ENCODE measurements at regions not wholly inside any gene's neighbourhood (a gene's known extent, or its start where the extent isn't known, plus 50 kb on each side); places are given as distances from the start of the nearest gene placed in this dataset.

DNA sequence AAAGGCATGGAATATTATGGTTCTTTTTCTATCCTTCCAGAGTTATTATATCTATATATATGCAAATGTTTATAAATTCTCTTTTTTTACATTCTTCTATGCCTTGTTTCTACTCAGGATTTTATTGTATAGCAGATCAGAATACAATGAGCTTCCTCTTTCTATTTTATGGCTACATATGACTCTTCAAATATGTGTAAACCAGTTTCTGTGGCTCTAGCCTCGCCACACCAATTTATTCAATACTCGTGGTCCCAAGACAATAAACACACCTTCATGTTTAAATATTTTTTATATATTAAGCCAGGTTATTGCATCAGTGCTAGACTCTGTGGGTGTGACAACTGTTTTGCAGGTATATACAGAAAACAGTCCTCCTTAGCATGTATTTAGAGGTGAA, 237.5 kb upstream of the MKLN1 start:
- ATAC-seq: peak; percentile 55

DNA sequence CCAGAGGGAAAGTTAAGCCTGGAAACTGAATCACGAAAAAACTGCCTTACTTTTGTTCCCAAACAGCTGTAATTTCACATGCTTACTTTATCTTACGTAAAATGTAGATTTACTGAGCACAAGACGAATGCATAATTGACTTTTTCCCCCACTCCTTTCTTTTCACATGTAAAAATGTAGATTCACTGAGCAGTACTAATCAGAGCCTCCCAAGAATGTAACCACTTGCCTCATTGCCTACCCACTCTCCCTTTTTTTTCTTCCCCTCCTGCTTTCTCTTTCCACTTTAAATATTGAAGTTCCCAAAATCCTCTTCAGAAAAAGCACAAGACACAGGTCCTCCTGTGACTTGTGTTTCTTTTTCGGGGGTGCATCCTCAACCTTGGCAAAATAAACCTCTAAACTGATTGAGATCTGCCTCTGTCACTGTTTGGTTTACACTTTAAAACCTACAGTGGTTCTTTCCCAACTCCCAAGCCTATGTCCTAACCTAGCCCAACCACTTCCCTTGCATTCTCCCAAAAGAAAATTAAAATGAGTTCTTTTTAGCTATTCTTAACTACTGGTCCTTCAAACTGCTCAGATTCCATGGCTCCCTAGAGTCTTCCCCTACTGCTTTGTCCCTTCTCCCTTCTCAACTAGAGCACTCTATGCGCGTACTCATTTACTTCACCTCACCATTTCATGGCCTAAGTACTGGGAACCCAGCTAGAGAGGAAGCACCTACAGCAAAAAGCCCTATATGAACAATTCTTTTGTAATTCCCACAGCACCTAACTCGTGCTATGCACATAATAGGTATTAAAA, 236.6 kb upstream of the MKLN1 start:
- no peak for ATAC-seq

DNA sequence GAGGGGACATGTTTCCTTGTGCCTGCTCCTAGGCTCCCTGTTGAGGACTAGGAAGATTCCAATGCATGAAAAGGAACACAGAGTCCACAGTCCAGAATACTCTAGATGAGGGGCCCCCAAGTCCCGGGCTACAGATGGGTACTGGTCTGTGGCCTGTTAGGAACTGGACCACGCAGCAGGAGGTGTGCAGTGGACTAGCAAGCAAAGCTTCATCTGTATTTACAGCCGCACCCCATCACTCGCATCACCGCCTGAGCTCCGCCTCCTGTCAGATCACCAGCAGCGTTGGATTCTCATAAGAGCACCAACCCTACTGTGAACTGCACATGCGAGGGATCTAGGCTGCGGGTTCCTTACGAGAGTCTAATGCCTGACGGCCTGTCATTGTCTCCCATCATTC, 233.0 kb upstream of the MKLN1 start:
- ATAC-seq: no peak

DNA sequence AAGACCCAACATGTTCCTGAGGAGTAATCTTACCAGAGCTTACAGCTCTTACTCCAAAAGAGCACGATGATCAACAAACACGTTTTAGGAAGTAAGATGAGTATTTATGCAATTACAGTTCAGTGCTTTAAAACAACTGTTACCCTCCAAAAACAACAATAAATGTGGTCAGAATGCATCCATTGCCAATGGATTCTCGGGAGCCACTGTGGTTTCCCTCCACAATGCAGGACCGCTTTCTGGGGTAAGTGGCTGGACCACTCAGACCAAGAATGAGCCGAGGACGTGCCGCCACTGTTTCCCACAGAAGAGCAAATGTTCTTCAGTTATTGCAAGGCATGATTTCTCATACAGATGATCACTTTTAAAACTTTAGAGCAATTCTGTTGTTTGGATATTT, 232.3 kb upstream of the MKLN1 start:
- no peak for ATAC-seq

DNA sequence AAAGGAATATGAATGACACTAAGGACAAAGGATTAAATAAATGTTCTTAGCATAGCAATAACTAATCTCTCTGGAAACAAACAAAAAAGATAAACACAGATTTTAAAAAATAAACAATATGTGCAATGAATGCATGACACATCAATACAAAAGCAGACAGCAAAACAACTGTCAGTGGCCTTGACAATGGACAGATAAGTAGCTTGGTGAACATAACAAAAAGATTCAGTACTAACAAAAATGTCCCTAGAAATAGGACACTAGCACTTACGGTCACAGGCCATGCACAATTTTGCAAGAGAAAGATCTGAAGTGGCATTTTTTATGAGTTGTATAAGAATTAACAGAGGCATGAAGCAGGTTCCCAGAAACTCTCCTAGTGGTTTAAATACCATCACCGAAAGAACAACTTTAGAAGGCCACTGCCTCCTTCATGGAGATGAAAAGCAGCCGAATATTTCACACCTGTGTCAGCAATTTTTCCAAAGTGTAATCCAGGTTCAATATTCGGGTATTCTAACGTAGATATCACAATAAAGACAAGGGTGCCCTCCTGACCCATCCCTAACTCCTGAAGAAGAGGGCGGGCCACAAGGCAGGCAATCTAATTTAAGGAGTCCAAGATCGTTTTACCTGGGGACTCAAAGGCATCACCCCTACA, 231.3 kb upstream of the MKLN1 start:
- no peak for ATAC-seq

DNA sequence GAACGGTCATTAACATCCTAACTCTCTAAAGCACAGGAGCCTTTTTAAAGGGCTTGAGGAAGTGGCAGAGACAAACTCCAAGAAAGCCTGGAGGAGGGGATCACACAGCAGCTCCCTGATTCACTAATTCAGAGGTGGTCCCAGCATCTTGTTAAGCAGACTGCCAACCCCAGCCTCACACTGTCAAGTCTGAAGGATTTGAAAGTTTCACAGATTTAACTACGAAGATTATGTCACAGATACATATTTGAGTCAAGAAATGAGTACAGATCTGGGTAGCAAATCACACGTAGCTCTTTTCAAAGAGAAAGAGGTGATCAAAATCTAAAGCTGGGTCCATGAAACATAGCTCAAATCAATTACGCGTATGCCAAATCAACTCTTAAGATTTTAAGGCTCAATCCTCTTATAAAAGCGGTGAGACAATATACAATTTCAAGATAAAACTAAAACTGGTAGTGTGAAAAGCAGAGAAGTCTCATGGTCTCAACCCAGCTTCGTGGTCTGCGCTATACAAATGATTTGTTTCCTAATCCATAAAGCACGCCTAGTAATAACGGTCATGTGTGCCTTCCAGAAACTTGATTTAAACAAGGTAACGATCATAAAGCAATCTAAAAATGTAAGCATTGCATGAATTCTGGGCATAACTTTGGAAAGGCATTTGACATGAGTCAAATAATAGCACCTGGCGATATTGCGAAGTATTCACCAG, 229.9 kb upstream of the MKLN1 start:
- peak; percentile 72 to 79 for ATAC-seq

DNA sequence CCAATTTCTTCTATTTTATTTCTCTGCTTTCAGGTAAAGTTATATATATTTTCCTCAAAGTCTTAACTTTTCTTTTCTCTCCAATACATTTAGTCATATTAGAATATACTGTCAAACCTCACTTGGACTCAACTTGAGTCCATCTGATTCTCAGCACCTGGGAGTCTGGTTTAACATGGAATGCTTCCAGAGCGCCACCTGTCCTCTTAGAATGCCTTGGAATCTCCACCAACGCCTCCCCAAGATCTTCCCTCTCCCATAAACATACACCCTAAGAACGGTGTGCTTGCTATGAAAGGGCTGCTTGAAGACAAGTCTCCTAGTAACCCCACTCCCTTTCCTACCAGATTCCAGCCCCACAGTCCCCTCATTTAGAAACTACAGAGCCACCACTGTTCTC, 229.1 kb upstream of the MKLN1 start:
- no peak for ATAC-seq

DNA sequence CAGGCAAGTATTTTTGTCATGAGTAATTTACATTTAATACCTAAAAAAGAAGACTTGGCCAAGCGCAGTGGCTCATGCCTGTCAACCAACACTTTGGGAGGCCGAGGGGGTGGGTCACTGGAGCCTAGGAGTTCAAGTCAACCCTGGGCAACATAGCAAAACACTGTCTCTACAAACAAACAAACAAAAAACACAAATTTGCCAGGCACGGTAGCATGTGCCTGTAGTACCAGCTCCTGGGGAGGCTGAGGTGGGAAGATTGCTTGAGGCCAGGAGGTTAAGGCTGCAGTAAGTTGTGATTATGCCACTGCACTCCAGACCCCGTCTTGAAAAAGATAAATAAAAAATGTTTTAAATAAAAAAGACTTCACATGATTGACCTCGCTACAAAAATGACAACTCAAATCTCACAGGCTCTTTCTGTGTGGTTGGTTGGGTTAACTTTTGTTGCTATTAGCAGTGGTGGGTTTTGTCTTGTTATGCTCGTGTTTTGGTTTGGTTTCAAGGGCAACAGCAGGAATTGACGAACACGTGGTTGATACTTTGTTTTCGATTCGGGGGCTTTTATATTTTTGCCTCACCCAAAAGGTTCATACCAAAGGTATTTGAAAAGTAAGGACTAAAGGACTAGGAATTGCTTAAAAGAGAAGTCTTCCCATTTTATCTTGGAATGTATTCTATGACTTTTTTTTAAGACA, 227.2 kb upstream of the MKLN1 start:
- peak in 1 of 2 donors; percentile 23 for ATAC-seq

DNA sequence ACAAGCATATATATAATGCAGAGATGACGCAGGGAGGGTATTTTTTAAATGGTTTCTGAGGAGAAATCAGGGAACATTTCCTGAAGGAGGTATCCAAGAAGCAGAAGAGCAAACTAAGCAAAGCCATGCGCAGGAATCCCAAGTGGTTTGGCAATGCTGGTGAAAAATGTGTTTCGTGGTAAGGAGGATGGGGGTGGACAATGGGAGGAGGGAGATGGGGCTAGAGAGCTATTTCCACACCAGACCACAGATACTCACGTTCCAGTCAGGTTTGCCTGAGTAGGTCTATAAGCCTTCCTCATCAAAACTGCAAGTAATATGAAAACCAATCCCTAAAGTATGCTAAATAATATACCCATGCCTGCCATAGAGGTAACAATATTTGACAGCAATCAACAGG, 223.7 kb upstream of the MKLN1 start:
- no peak for ATAC-seq

DNA sequence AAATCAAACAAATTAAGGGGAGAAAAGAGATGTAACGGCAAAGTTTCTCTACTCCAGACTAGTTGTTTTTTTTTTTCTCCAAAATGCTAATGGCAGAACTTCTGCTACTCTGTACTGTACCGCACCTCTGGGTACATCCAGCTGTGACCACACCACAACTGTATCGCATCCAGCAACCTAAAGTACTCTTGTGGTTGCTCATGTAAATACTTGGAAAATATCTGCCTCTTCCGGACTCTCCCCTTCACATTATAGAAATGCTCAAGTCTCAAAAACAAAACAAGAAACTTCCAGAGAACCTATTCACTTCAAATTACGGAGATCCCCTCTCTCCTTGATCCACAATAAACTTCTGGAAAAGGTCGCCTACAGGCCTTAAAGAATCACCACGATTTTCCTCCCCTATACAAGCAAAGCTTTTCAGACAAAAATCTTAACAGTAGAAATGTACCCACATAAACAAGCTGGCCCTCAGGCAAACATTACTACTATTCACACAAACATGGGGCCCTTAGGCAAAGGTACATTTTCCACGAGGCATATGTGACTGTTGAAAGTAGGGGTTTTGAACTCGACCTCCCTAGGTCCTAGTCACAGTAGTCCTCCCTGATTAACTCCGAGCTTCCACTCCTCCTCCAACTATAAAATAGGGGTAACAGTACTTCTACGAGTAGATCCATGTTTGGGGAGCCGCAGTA, 222.9 kb upstream of the MKLN1 start:
- no peak for ATAC-seq

DNA sequence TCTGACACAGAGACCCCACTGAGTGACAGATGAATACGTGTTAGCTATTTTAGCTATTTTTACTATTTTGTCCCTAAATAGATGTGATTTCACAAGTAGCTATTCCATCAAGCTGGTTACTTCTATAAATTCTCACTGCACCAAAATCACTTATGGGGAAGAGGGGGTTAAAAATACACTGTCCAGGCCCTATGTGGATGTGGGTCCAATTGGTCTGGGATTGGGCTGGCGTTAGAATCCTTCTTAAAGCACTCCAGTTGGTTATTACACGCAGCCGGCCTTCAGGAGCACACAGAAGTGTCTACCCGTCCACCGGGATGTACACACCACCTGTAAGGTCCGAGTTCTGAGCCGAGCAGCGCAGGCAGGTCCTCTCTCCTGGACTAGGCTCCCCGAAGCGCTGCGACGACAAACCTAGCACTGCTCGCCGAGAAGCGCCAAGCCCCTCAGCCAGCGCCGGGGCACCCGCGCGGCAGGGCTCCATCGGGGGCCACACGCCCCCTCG, 222.3 kb upstream of the MKLN1 start:
- ATAC-seq: peak in 1 of 2 donors; percentile 1

DNA sequence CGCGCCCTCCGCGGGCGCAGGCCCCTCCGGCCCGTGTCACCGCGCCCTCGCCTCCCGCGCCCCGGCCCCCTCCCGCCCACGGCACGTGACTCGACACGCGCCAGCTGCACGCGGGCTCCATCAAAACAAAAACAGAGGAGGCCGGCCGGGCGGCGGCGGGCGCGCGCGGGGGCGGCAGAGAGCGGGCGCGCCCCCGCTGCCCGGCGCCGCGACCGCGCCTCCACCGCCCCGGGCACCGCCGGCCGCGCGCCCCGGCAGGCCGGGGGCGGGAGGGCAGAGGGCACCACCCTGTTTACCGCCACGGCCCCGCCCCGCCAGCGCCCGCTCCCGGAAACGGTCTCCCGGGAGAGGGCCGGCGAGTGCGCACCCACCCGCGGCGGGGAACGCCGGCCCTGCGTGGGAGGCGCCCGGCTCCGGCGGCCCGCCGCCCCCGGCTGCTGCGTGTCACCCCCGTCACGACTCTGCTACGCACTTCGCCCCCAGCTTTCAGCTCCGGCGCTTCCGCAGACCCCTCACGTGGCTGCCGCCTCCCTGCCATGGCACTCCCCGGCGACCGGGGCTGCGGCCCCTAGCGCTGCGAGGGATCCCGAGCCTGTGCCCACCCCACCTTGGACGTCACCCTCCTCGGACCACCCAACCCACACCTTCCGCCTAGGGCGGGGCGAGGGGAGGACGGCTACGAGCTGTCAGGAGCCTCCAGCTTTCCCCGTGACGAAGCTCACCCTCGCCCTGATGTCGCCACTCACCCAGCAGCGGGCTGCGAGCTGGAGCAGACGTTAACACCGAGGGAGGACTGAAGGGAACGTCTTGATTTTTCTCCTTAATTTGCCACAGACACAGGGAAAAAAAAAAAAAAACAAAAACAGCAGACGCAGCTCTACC, 221.6 kb upstream of the MKLN1 start:
- ATAC-seq: peak; percentile 39 to 44

DNA sequence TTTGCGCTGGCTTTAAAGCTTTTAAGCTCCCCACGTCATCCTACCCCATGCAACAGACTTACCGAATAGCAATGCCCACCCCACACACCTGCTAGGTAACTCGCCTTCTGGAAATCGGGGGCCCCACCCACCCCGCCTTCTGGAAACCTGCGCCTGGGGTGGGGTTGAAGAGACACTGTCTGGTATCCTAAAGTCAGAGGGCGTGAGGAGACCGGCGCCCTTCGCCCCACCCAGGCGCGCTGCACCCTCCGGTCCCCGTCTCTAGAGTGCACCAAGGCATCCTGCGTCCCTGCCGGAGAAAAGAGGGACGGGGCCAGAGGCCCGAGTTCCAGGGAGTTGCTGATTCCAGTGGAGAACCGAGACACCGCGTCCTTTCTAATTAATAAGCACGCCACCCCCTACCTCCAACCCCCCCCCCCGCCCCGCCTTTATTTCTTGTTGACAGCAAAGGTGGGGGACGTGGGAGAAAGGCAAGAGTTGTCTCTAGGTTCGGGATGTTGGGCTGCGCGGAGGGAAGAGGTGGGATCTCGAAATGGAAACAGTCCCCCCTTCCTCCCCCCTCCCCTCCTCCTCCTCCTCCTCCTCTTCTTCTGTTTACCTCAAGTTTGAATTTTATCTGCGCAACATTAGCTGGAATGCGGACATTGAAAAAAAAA, 220.9 kb upstream of the MKLN1 start:
- ATAC-seq: peak; percentile 2 to 4

DNA sequence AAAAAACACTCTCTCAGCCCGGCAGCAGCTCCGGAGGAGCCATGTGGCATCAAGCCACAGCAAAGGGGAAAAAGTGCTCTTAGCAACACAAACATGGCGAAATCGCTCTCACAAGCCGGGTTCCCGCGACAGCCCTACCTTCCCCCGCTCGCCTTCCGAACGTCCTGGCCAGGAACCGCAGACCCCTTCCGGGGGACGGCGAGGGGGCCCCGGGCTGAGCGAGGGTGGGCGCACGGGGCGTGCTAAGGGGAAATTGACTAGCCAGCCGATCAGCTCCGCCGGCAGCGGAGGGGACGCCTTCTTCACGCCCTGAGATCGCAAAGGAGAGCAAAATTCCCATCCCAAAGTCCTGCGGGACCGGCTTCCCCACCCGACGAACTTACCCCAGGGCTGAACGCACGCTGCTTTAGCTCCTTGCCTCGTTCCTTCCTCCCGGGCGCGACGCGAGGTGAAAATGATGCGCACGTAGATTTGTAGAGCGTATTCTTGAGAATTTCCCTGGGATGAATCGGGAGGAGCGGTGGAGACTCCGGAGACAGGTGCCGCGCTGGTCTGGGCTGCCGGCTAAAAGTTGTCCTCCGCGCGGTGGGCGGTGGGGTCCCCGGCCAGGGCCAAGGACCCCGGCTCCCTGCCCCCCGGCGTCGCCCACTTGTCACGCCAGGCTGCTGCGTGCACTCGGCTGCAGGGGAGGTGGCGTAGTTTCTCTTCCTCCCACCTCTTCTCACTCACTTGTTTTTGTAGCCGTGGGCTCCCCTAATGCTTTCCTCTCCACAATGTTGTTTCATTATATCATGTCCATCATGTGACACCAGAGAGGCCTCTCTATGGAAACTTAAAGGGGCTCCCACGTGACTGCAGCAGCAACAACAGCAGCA, 220.1 kb upstream of the MKLN1 start:
- ATAC-seq: peak; percentile 57 to 60

DNA sequence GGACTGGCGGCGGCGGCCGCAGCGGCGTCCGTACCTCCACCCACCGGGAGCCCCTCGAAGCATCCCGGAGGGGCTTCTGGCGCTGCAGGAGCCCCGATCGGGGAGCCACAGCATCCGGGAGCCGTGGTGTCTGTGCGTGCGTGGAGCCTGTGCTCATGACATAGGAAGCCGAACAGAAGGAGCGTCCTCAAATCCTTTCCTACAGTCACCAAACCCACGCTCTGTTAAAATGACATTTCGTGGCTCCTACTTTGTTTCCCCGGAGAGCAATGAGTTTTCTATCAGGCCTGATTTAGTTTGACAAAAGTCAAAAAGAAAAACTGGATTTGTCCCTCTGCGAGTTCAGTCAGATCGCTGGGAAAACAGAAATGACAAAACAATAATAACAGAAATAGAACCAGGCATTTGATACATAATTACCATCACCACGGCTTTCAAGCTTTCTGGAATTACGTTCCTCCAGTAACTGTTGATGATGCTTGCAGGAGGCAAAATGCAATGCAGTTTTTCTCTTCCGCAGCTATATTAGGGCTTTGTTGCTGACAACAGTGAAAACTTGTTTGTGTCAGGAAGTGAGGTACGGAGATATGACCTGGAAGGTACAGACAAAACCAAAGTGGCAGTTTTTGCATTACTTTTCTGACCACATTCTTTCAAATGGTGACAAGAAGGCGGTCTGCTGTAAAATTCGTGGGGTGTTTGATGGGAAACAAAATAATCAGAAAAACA, 219.3 kb upstream of the MKLN1 start:
- no peak for ATAC-seq

DNA sequence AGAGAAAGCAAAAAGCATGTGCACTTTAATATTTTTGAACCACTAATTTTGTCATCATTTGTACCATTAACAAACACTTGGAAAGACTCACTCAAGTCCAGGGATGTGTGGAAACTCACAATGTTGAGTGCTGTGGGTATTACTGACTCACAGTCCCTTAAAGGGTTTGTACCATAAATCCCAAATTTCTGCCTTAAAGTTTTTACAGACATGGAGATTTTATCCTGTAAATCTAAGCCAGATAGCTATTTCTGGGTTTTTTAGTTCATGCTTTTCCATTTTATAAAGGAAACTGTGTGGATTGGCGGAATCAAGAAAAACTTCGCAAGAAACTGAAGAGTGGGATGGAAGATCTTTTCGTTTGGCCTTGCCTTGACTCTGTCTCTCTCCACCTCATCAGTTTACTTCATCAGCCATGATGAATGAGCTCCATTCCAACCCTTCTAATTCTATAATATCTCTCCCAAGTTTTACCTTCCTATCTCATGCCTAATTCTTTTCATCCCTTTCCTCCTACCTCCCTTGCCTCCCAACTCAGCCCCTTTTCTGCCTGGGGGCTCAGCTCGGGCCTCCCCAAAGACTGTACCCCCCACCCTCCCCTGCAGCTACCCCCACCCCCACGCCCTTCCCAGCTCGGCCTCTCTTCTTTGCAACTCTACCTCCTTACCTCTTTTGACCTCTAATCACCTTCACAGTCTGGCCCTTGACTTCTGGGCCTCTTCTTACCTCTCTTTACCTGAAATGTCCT, 218.5 kb upstream of the MKLN1 start:
- no peak for ATAC-seq

DNA sequence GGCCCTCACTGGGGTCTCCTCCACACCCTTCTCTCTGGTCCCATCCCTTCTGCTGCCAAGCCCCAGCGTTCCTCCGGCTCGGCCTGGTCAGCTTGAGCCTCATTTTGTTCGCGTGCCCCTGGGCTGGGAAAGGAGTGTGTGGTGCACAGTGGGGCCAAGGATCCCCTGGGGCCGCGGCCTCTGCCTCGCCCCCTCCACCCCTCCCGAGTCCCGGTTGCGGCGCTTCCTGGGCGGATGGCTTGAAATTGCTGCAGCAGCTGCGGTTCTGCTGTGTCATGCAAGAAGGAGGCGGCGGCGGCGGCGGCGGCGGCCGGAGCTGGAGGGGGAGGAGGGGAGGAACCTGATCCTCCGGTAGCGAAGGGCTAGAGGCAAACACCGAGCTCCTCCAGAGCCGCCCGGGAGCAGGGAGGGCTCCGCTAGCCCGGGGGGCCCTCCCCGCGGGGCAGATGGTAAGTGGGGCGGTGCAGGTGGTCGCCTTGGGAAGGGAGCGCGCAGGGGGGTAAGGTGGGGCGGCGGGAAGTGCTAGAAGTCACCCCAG, 217.8 kb upstream of the MKLN1 start:
- peak; percentile 4 to 9 for ATAC-seq
